Heart left ventricle (tissue), 13 donors: ENCODE measurements at regions not wholly inside any gene's neighbourhood (a gene's known extent, or its start where the extent isn't known, plus 50 kb on each side); places are given as distances from the start of the nearest gene placed in this dataset.

Experiments
- POLR2A ChIP-seq, 2 donors: fragments of 450-650 bp; IDR thresholded peaks; one replicate each; pipeline ENCODE4 v1.6.1; 2017; ENCODE audit warnings: antibody characterized with exemption in 2 of 2, mild to moderate bottlenecking in 2 of 2, moderate library complexity in 2 of 2
- TF ChIP-seq, protein P1 (sequence below), 12 donors: fragments of 200-600 bp; sonication (generic) in 4 of 12; IDR thresholded peaks; one replicate each; pipeline versions ENCODE4 v1.5.0 to v1.8.0; 2018 to 2022; ENCODE audit warnings: antibody characterized with exemption in 12 of 12, mild to moderate bottlenecking in 5 of 12
- donor health status: ischemic (EF 13 %, LVEDD 7.1; RV severe dilation, severe dysfunction).
- donor health status: DM: no; HTN: yes; CAD: no.
- donor health status: DM: no; HTN: no; CAD: no.
- donor health status: ischemic (EF 25% LVEDD 6.9; RV normal size, moderate dysfunction).
- donor health status: ischemic (EF 25% LVEDD 5.7; RV mildly dilated, moderate dysfunction).
- donor health status: ischemic (EF 35%, LVEDD 5.7; RV mildly dilated, moderate dysfunction).
- donor health status: nonischemic (EF 11% LVEDD 7.7; RV severe dilation, severe dysfunction).
- donor health status: DM: yes; HTN: yes; CAD: no.
- donor health status: PGD.
- donor health status: ischemic (EF 29% LVEDD 5.4; RV normal size, mild dysfunction).
- donor health status: nonischemic (EF 23%, LVEDD 6.1; RV moderate dilation, normal function).

DNA sequence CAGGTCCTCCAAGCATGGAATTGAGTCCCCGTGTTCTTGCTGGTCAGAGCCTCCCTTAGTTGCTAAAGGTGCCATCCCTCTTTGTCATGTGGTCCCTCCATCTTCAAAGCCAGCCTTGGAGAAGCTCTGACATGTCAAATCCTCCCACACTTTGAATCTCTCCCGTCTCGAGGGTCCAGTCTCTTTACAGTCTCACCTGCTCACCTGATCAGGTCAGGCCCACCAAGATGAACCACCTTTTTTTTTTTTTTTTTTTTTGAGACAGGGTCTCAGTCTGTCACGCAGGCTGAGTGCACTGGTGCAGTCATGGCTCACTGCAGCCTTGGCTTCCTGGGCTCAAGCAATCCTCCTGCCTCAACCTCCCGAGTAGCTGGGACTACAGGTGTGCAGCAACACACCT is 100.3 kb upstream of the PRR5 start:
- TF ChIP-seq, protein P1, sequence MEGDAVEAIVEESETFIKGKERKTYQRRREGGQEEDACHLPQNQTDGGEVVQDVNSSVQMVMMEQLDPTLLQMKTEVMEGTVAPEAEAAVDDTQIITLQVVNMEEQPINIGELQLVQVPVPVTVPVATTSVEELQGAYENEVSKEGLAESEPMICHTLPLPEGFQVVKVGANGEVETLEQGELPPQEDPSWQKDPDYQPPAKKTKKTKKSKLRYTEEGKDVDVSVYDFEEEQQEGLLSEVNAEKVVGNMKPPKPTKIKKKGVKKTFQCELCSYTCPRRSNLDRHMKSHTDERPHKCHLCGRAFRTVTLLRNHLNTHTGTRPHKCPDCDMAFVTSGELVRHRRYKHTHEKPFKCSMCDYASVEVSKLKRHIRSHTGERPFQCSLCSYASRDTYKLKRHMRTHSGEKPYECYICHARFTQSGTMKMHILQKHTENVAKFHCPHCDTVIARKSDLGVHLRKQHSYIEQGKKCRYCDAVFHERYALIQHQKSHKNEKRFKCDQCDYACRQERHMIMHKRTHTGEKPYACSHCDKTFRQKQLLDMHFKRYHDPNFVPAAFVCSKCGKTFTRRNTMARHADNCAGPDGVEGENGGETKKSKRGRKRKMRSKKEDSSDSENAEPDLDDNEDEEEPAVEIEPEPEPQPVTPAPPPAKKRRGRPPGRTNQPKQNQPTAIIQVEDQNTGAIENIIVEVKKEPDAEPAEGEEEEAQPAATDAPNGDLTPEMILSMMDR (IDR thresholded peaks at IDR 0.05) = no peak
- TF ChIP-seq POLR2A (IDR thresholded peaks at IDR 0.05) = no peak
